OCI-LY7 (cell line): ENCODE measurements at regions not wholly inside any gene's neighbourhood (a gene's known extent, or its start where the extent isn't known, plus 50 kb on each side); places are given as distances from the start of the nearest gene placed in this dataset.

Source experiments
- BruUV-seq: library from RNA; stranded (reverse); fragments of 400-500 nt; replicated peaks from 2 replicates; lab custom pipeline; 2021; lab: Mats Ljungman, UMichigan
- CTCF ChIA-PET: fragments of 300-600 bp; sonication (Branson Sonifier 250); formaldehyde crosslinking; loops from one replicate; lab custom pipeline; 2022; ENCODE audit warnings: antibody characterized with exemption; ENCODE audit not compliant: unreplicated experiment; lab: Charles Lee
- POLR2A ChIA-PET: fragments of 300-600 bp; sonication (Branson Sonifier 250); formaldehyde crosslinking; loops from one replicate; lab custom pipeline; 2022; ENCODE audit warnings: antibody characterized with exemption; lab: Charles Lee
- DNase-seq: peaks from one replicate; pipeline ENCODE4 v3.0.0-alpha.2; 2015; ENCODE audit warnings: low spot score
- H2AFZ ChIP-seq: fragments of 200-600 bp; sonication (generic), shearing (Covaris generic); 2 replicates; pipeline ENCODE4 v1.6.1; 2014; ENCODE audit warnings: mild to moderate bottlenecking, antibody characterized with exemption, low read length, moderate library complexity
- H3K27ac ChIP-seq: fragments of 200-600 bp; sonication (generic); 2 replicates; pipeline ENCODE4 v1.5.1; 2014; ENCODE audit warnings: mixed run types, low read depth, mild to moderate bottlenecking, moderate library complexity, low read length, inconsistent platforms; ENCODE audit not compliant: poor library complexity, severe bottlenecking
- H3K36me3 ChIP-seq: fragments of 200-600 bp; sonication (generic); 2 replicates; pipeline ENCODE4 v1.6.1; 2014; ENCODE audit warnings: mild to moderate bottlenecking, antibody characterized with exemption, low read length, moderate library complexity, mixed read lengths; ENCODE audit not compliant: insufficient read depth
- H3K4me1 ChIP-seq: fragments of 200-600 bp; sonication (generic); 2 replicates; pipeline ENCODE4 v1.5.1; 2014; ENCODE audit warnings: mild to moderate bottlenecking, low read length; ENCODE audit not compliant: insufficient read depth, poor library complexity, severe bottlenecking
- H3K4me2 ChIP-seq: fragments of 200-600 bp; sonication (generic); 2 replicates; pipeline ENCODE4 v1.6.1; 2014; ENCODE audit warnings: mild to moderate bottlenecking, low read length
- H3K4me3 ChIP-seq: fragments of 200-600 bp; sonication (generic); 2 replicates; pipeline ENCODE4 v1.5.1; 2014; ENCODE audit warnings: mild to moderate bottlenecking, low read depth, low read length; ENCODE audit not compliant: poor library complexity, severe bottlenecking
- H3K79me2 ChIP-seq: fragments of 200-600 bp; sonication (generic); 2 replicates; pipeline ENCODE4 v1.6.1; 2016; ENCODE audit warnings: low read depth, mild to moderate bottlenecking, low read length, moderate library complexity, mixed read lengths; ENCODE audit not compliant: insufficient read depth
- H3K9me2 ChIP-seq: fragments of 200-600 bp; sonication (generic); 2 replicates; pipeline ENCODE4 v1.6.1; 2016; ENCODE audit warnings: mild to moderate bottlenecking, low read length, mixed read lengths; ENCODE audit not compliant: insufficient read depth
- H3K9me3 ChIP-seq: fragments of 200-600 bp; sonication (generic); 2 replicates; pipeline ENCODE4 v1.6.1; 2014; ENCODE audit warnings: mild to moderate bottlenecking, mixed run types, low read length, mixed read lengths
- H4K20me1 ChIP-seq: fragments of 200-600 bp; sonication (generic); 2 replicates; pipeline ENCODE4 v1.6.1; 2014; ENCODE audit warnings: mild to moderate bottlenecking, antibody characterized with exemption, low read length, moderate library complexity, mixed read lengths; ENCODE audit not compliant: insufficient read depth
- EZH2phosphoT487 ChIP-seq: fragments of 200-600 bp; sonication (generic); IDR thresholded peaks from 2 replicates; pipeline ENCODE4 v1.6.1; 2018; ENCODE audit warnings: low read depth, borderline replicate concordance, mild to moderate bottlenecking, mixed run types, antibody characterized with exemption, low read length, moderate library complexity, mixed read lengths
- intact Hi-C: fragments of 100-400 bp; cut with micrococcal nuclease; formaldehyde crosslinking; loops from one replicate; pipeline ENCODE4 v1.10.0; 2022; ENCODE audit not compliant: unreplicated experiment
- TF ChIP-seq, protein P1 (sequence below): fragments of 200-600 bp; sonication (generic); conservative IDR thresholded peaks from 2 replicates; pipeline ENCODE4 v1.5.1; 2014; ENCODE audit warnings: mild to moderate bottlenecking, antibody characterized with exemption, low read length, moderate library complexity, mixed read lengths

- intact Hi-C loops: no loop called here
- H3K9me2 ChIP-seq: no peaks in the 10 kb centered on the region
- no peak overlapping the region for H3K4me2 ChIP-seq
- H4K20me1 ChIP-seq: no peaks in the 10 kb centered on the region
- H3K9me3 ChIP-seq: no peaks in the 10 kb centered on the region
- H3K4me1 ChIP-seq: no peaks in the 10 kb centered on the region
- no peaks in the 10 kb centered on the region for H3K36me3 ChIP-seq
- no peak overlapping the region for H2AFZ ChIP-seq
- TF ChIP-seq, protein P1, sequence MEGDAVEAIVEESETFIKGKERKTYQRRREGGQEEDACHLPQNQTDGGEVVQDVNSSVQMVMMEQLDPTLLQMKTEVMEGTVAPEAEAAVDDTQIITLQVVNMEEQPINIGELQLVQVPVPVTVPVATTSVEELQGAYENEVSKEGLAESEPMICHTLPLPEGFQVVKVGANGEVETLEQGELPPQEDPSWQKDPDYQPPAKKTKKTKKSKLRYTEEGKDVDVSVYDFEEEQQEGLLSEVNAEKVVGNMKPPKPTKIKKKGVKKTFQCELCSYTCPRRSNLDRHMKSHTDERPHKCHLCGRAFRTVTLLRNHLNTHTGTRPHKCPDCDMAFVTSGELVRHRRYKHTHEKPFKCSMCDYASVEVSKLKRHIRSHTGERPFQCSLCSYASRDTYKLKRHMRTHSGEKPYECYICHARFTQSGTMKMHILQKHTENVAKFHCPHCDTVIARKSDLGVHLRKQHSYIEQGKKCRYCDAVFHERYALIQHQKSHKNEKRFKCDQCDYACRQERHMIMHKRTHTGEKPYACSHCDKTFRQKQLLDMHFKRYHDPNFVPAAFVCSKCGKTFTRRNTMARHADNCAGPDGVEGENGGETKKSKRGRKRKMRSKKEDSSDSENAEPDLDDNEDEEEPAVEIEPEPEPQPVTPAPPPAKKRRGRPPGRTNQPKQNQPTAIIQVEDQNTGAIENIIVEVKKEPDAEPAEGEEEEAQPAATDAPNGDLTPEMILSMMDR: no peak
- TF ChIP-seq EZH2phosphoT487: no peak
- BruUV-seq: no TSS peak
- H3K27ac ChIP-seq: no peak overlapping the region
- no peak overlapping the region for H3K4me3 ChIP-seq
- POLR2A ChIA-PET: no interaction called here
- CTCF ChIA-PET: no interaction called here
- no peaks in the 10 kb centered on the region for H3K79me2 ChIP-seq
- DNase-seq: no peak
Observed at GRCh38 chr2:56685205-56685604, 501.4 kb downstream of the CCDC85A start.

DNA sequence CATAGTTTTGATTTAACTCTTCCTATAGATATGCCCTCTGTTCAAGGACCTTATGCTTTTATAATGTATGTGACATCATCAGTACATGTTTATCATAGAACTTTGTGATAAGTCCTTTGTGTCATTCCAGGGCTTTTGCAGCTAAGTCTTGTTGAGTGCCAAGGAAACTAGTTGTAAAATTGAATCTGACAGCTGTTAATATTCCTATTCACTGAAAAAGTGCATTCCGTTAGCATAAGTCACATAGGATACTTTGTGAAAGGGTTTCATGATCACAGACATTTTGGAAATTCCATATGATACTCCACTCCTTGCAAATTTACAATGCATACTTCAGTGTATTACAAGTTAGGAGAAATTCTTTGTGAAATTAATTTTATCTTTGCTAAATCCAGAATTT lies 503.4 kb downstream of the CCDC85A start:
- Histone ChIP-seq H3K27ac (no peak overlapping the region), H3K79me2 (no peaks in the 10 kb centered on the region), H3K4me2 (no peak overlapping the region), H3K36me3 (no peaks in the 10 kb centered on the region), H3K9me2 (no peaks in the 10 kb centered on the region), H3K4me3 (no peak overlapping the region), H3K4me1 (no peaks in the 10 kb centered on the region), H3K9me3 (no peaks in the 10 kb centered on the region), H4K20me1 (no peaks in the 10 kb centered on the region), H2AFZ (no peak overlapping the region)
- no peak for DNase-seq
- CTCF ChIA-PET: no interaction called here
- no peak for TF ChIP-seq EZH2phosphoT487
- TF ChIP-seq, protein P1: no peak
- BruUV-seq: no TSS peak
- intact Hi-C loops: no loop called here
- POLR2A ChIA-PET: interaction anchor here (0.6 kb wide), 1 partner anchor 22 kb away, joined by 3 read pairs; no protein-coding TSS in a partner anchor

GRCh38 chr2:56688661-56689060 lies 504.9 kb downstream of the CCDC85A start:
- Histone ChIP-seq H3K4me2 (no peak overlapping the region), H3K36me3 (no peaks in the 10 kb centered on the region), H3K4me3 (no peak overlapping the region), H3K79me2 (no peaks in the 10 kb centered on the region), H2AFZ (no peak overlapping the region), H3K4me1 (no peaks in the 10 kb centered on the region), H4K20me1 (no peaks in the 10 kb centered on the region), H3K9me3 (no peaks in the 10 kb centered on the region), H3K9me2 (no peaks in the 10 kb centered on the region), H3K27ac (no peak overlapping the region)
- ChIA-PET POLR2A (no interaction called here), CTCF (no interaction called here)
- TF ChIP-seq, protein P1: no peak
- TF ChIP-seq EZH2phosphoT487: no peak
- BruUV-seq: no TSS peak
- intact Hi-C loops: no loop called here
- no peak for DNase-seq
